Cardiac muscle cell (in vitro differentiated cells and primary cell): ENCODE measurements at regions not wholly inside any gene's neighbourhood (a gene's known extent, or its start where the extent isn't known, plus 50 kb on each side); places are given as distances from the start of the nearest gene placed in this dataset.
A peak's percentile ranks its signal among the peaks of the same experiment; 100 is the strongest.
"Not testable (repeated sequence)": the region's sequence is repeated elsewhere in the genome, so short reads cannot be mapped to it uniquely, and the experiment has no call there.

Source experiments
- DNase-seq, 2 donors: peaks; one replicate each; pipeline versions ENCODE4 v3.0.0 to v3.0.0-alpha.2; 2010 to 2017; ENCODE audit warnings: low read depth in 1 of 2, low spot score in 1 of 2
- H3K27ac ChIP-seq: fragments of 200-600 bp; sonication (generic); 2 replicates; pipeline ENCODE4 v1.5.1; 2016
- H3K27me3 ChIP-seq: fragments of 200-600 bp; sonication (generic); 2 replicates; pipeline ENCODE4 v1.6.0; 2016; ENCODE audit warnings: control low read depth
- H3K36me3 ChIP-seq: fragments of 200-600 bp; sonication (generic); 2 replicates; pipeline ENCODE4 v1.5.1; 2016; ENCODE audit warnings: control low read depth
- H3K4me1 ChIP-seq: fragments of 200-600 bp; sonication (generic); 2 replicates; pipeline ENCODE4 v1.8.1; 2017; ENCODE audit warnings: low read depth, mild to moderate bottlenecking, mixed run types
- H3K4me3 ChIP-seq: fragments of 200-600 bp; sonication (generic); 2 replicates; pipeline ENCODE4 v1.5.1; 2016; ENCODE audit warnings: mild to moderate bottlenecking
- H3K9me3 ChIP-seq: fragments of 200-600 bp; sonication (generic); 2 replicates; pipeline ENCODE4 v1.5.1; 2017; ENCODE audit warnings: low read depth, mild to moderate bottlenecking, control low read depth
- CTCF ChIP-seq: IDR thresholded peaks from 2 replicates; pipeline ENCODE4 v1.5.1; 2012; ENCODE audit warnings: low read depth, mild to moderate bottlenecking, low read length

GRCh38 chr17:6928193-6928592, 67.7 kb upstream of the ALOX12 start:
- no peak for TF ChIP-seq CTCF

DNA sequence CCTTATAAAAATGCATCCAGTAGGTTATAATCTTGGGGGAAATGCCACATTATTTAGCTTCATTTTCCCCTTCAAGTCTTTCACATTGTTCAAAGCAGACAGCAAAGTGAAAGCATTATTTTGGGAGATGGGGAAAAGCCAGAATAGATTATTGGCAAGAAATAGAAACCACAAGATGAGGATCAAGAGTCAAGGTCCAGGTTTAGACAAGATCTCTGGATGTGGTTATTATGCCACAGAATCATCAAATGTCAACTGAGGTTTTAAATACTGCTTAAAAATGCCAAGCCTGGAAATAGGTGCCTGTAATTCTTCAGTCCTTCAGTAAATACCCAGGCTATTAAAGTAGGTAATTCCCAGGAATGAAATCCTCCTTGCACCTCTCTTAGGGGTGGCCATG, 65.1 kb upstream of the ALOX12 start:
- Histone ChIP-seq H3K9me3 (no peaks in the 10 kb centered on the region), H3K4me3 (no peak overlapping the region), H3K27me3 (no peaks in the 10 kb centered on the region), H3K27ac (no peak overlapping the region), H3K36me3 (no peaks in the 10 kb centered on the region), H3K4me1 (no peaks in the 10 kb centered on the region)
- no peak for DNase-seq
- no peak for TF ChIP-seq CTCF

More at GRCh38 chr17:6928193-6928592, 67.7 kb upstream of the ALOX12 start:
- Histone ChIP-seq H3K4me3 (no peak overlapping the region), H3K27me3 (no peaks in the 10 kb centered on the region), H3K36me3 (no peaks in the 10 kb centered on the region), H3K27ac (no peak overlapping the region), H3K4me1 (no peaks in the 10 kb centered on the region), H3K9me3 (no peaks in the 10 kb centered on the region)
- DNase-seq, result no peak

GRCh38 chr17:6934544-6934943, 61.3 kb upstream of the ALOX12 start:
- not testable (repeated sequence) for H3K36me3 ChIP-seq, H3K27me3 ChIP-seq, H3K9me3 ChIP-seq, DNase-seq, H3K27ac ChIP-seq, H3K4me3 ChIP-seq
- peaks cover 14% of the 10 kb centered on the region for H3K4me1 ChIP-seq

GRCh38 chr17:6936370-6937028, 59.4 kb upstream of the ALOX12 start:
- no peaks in the 10 kb centered on the region for H3K36me3 ChIP-seq
- H3K9me3 ChIP-seq, result no peaks in the 10 kb centered on the region
- H3K4me3 ChIP-seq, result no peak overlapping the region
- H3K27ac ChIP-seq, result no peak overlapping the region
- DNase-seq, result peak in 1 of 2 donors; percentile 21
- H3K4me1 ChIP-seq, result peaks cover 24% of the 10 kb centered on the region
- no peaks in the 10 kb centered on the region for H3K27me3 ChIP-seq
- no peak for TF ChIP-seq CTCF

DNA sequence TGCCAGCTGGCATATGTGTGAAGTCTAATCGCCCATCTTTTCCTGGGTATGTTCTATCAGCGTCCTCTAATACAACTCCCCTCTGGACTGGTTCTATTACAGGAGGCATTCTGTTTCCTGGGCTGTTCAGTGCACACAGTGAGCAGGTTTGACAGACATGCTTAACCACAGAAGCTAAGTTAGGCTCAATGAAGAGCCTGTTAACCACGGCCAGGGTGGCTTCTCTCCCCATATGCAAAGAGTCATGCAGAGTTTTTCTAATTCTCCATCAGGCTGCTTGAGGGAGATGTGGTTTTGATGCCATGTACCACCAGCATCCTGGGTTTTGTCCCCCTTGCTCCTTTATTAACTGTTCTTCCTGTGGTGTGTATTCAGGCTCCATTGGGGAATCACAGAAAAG, 57.2 kb upstream of the ALOX12 start:
- TF ChIP-seq CTCF, result no peak
- DNase-seq, result peak in 1 of 2 donors; percentile 27
- peak overlapping the region; percentile 83 for H3K27ac ChIP-seq
- H3K27me3 ChIP-seq, result no peaks in the 10 kb centered on the region
- H3K4me3 ChIP-seq, result no peak overlapping the region
- no peaks in the 10 kb centered on the region for H3K36me3 ChIP-seq
- H3K9me3 ChIP-seq, result no peaks in the 10 kb centered on the region
- H3K4me1 ChIP-seq, result peaks cover 31% of the 10 kb centered on the region

DNA sequence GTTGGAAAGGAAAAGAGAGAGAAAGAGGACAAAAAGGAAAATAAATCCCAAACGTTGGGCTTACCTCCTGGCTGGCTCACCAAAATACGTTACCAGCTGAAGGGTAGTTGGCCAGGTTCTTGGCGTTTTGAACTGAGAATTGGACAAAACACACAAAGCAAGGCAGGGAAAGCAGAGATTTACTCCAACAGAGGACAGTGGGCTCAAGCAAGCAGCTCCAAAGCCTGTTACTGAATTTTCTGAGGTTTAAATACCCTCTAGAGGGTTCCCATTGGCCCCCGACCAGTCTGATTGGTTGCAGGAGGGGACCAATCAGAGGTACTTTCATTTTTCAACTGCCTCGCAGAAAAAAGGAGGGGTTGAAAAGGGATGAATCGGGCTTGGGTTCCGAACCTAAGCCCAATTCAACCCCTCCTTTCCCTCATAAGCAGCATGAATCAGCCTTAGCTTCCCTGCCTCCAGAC, 55.6 kb upstream of the ALOX12 start:
- no peak for TF ChIP-seq CTCF
- H3K4me3 ChIP-seq, result no peak overlapping the region
- H3K9me3 ChIP-seq, result no peaks in the 10 kb centered on the region
- peak overlapping the region; percentile 83 for H3K27ac ChIP-seq
- H3K36me3 ChIP-seq, result no peaks in the 10 kb centered on the region
- peaks cover 31% of the 10 kb centered on the region for H3K4me1 ChIP-seq
- no peak for DNase-seq
- H3K27me3 ChIP-seq, result no peaks in the 10 kb centered on the region
